IMR-90 (cell line): ENCODE measurements at regions not wholly inside any gene's neighbourhood (a gene's known extent, or its start where the extent isn't known, plus 50 kb on each side); places are given as distances from the start of the nearest gene placed in this dataset.

Source experiments
- ATAC-seq: fragments of 200-7000 bp; cut with Tn5 transposase; 2 replicates; pipeline ENCODE4 v1.9.1; 2020; ENCODE audit warnings: low read depth, mild to moderate bottlenecking, moderate library complexity
- BruUV-seq: library from RNA; stranded (reverse); fragments of 400-500 nt; replicated peaks from 2 replicates; lab custom pipeline; 2021; lab: Mats Ljungman, UMichigan
- CTCF ChIA-PET: fragments of 300-600 bp; formaldehyde crosslinking; extraction: SDS; loops from one replicate; lab custom pipeline; 2021; ENCODE audit warnings: antibody characterized with exemption; lab: Yijun Ruan, JAX
- POLR2A ChIA-PET: fragments of 300-600 bp; sonication (Branson Sonifier 250); formaldehyde crosslinking; loops from one replicate; lab custom pipeline; 2022; ENCODE audit warnings: antibody characterized with exemption; ENCODE audit not compliant: unreplicated experiment; lab: Charles Lee
- DNase-seq: peaks from one replicate; pipeline ENCODE4 v3.0.0; 2013
- H2AFZ ChIP-seq: replicated peaks from 2 replicates; pipeline ENCODE3; 2013; ENCODE audit warnings: low read length, mild to moderate bottlenecking; ENCODE audit not compliant: poor library complexity
- H2AK5ac ChIP-seq: 2 replicates; pipeline ENCODE4 v1.6.1; 2013; ENCODE audit warnings: low read depth, low read length, inconsistent platforms
- H2AK9ac ChIP-seq: replicated peaks from 2 replicates; pipeline ENCODE3; 2013; ENCODE audit warnings: mild to moderate bottlenecking, low read depth, low read length, moderate library complexity; ENCODE audit not compliant: poor library complexity
- H2BK120ac ChIP-seq: 2 replicates; pipeline ENCODE4 v1.6.1; 2013; ENCODE audit warnings: low read depth, low read length, inconsistent platforms
- H2BK15ac ChIP-seq: 3 replicates; pipeline ENCODE4 v1.6.1; 2013; ENCODE audit warnings: low read depth, low read length, inconsistent platforms
- H2BK20ac ChIP-seq: 2 replicates; pipeline ENCODE4 v1.6.1; 2013; ENCODE audit warnings: low read depth, mild to moderate bottlenecking, inconsistent platforms, low read length, moderate library complexity
- H2BK5ac ChIP-seq: 2 replicates; pipeline ENCODE4 v1.6.1; 2013; ENCODE audit warnings: mild to moderate bottlenecking, low read depth, low read length, inconsistent platforms; ENCODE audit not compliant: poor library complexity, severe bottlenecking
- H3K14ac ChIP-seq: replicated peaks from 2 replicates; pipeline ENCODE4 v1.6.1; 2013; ENCODE audit warnings: low read depth, low read length, inconsistent platforms
- H3K18ac ChIP-seq: 2 replicates; pipeline ENCODE4 v1.6.1; 2013; ENCODE audit warnings: low read depth, low read length, control low read depth
- H3K23ac ChIP-seq: 2 replicates; pipeline ENCODE4 v1.6.1; 2013; ENCODE audit warnings: low read depth, low read length, inconsistent platforms
- H3K27ac ChIP-seq: 2 replicates; pipeline ENCODE4 v1.5.1; 2013; ENCODE audit warnings: mild to moderate bottlenecking, control low read depth, low read length; ENCODE audit not compliant: insufficient read depth
- H3K27me3 ChIP-seq: 2 replicates; pipeline ENCODE4 v1.6.1; 2013; ENCODE audit warnings: low read length; ENCODE audit not compliant: control insufficient read depth, insufficient read depth
- H3K36me3 ChIP-seq: 2 replicates; pipeline ENCODE4 v1.6.1; 2013; ENCODE audit warnings: low read length, mixed read lengths; ENCODE audit not compliant: control insufficient read depth, insufficient read depth
- H3K4ac ChIP-seq: 2 replicates; pipeline ENCODE4 v1.6.1; 2013; ENCODE audit warnings: low read depth, low read length, inconsistent platforms
- H3K4me1 ChIP-seq: 2 replicates; pipeline ENCODE4 v1.6.1; 2013; ENCODE audit warnings: low read length, mixed read lengths; ENCODE audit not compliant: control insufficient read depth, insufficient read depth
- H3K4me2 ChIP-seq: 2 replicates; pipeline ENCODE4 v1.6.1; 2013; ENCODE audit warnings: low read depth, mild to moderate bottlenecking, control low read depth, low read length, moderate library complexity
- H3K4me3 ChIP-seq: 2 replicates; pipeline ENCODE4 v1.5.1; 2013; ENCODE audit warnings: low read depth, mild to moderate bottlenecking, control low read depth, low read length, moderate library complexity; ENCODE audit not compliant: insufficient read depth
- H3K56ac ChIP-seq: 2 replicates; pipeline ENCODE4 v1.6.1; 2013; ENCODE audit warnings: low read length, inconsistent platforms; ENCODE audit not compliant: insufficient read depth; ENCODE audit errors: extremely low read depth
- H3K79me1 ChIP-seq, 2 experiments: 2 replicates each; pipeline ENCODE4 v1.6.1; 2013; ENCODE audit warnings: low read length in 2 of 2, inconsistent platforms in 1 of 2, low read depth in 1 of 2
- H3K9ac ChIP-seq: 2 replicates; pipeline ENCODE4 v1.6.1; 2013; ENCODE audit warnings: low read depth, low read length, control low read depth
- H3K9me1 ChIP-seq: 2 replicates; pipeline ENCODE4 v1.6.1; 2013; ENCODE audit warnings: low read length, inconsistent platforms; ENCODE audit not compliant: insufficient read depth
- H3K9me3 ChIP-seq: 2 replicates; pipeline ENCODE4 v1.6.1; 2013; ENCODE audit warnings: low read length; ENCODE audit not compliant: control insufficient read depth, insufficient read depth
- H4K20me1 ChIP-seq: 2 replicates; pipeline ENCODE4 v1.6.1; 2013; ENCODE audit warnings: low read length, inconsistent platforms; ENCODE audit not compliant: insufficient read depth
- H4K5ac ChIP-seq: 2 replicates; pipeline ENCODE4 v1.6.1; 2013; ENCODE audit warnings: mild to moderate bottlenecking, low read depth, low read length, control low read depth
- H4K8ac ChIP-seq, 2 experiments: 2 replicates each; pipeline ENCODE4 v1.6.1; 2013; ENCODE audit warnings: low read depth in 2 of 2, low read length in 2 of 2, control low read depth in 1 of 2, inconsistent platforms in 1 of 2
- H4K91ac ChIP-seq: 2 replicates; pipeline ENCODE4 v1.6.1; 2013; ENCODE audit warnings: low read depth, low read length, inconsistent platforms; ENCODE audit not compliant: insufficient read depth
- BHLHE40 ChIP-seq: fragments of 150-350 bp; IDR thresholded peaks from 2 replicates; pipeline ENCODE4 v1.6.1; 2016; ENCODE audit warnings: mild to moderate bottlenecking, low read depth, low read length
- CEBPB ChIP-seq: IDR thresholded peaks from 2 replicates; pipeline ENCODE4 v1.6.1; 2012; ENCODE audit warnings: low read depth, low read length, improper control_type of control experiment
- CHD1 ChIP-seq: IDR thresholded peaks from 2 replicates; pipeline ENCODE4 v1.6.1; 2012; ENCODE audit warnings: low read depth, low read length, improper control_type of control experiment
- ELK1 ChIP-seq: fragments of 150-350 bp; IDR thresholded peaks from 2 replicates; pipeline ENCODE4 v1.6.1; 2016; ENCODE audit warnings: low read depth, mild to moderate bottlenecking, low read length, moderate library complexity, borderline replicate concordance
- FOS ChIP-seq: fragments of 150-350 bp; IDR thresholded peaks from 2 replicates; pipeline ENCODE4 v1.6.1; 2016; ENCODE audit warnings: low read depth, low read length
- MAFK ChIP-seq: IDR thresholded peaks from 2 replicates; pipeline ENCODE4 v1.6.1; 2012; ENCODE audit warnings: low read depth, low read length, improper control_type of control experiment
- MAZ ChIP-seq: IDR thresholded peaks from 2 replicates; pipeline ENCODE4 v1.6.1; 2012; ENCODE audit warnings: low read depth, mild to moderate bottlenecking, low read length, improper control_type of control experiment, moderate library complexity, borderline replicate concordance
- MXI1 ChIP-seq: IDR thresholded peaks from 2 replicates; pipeline ENCODE4 v1.6.1; 2012; ENCODE audit warnings: low read depth, mild to moderate bottlenecking, low read length, moderate library complexity, borderline replicate concordance
- NFE2L2 ChIP-seq: fragments of 150-350 bp; IDR thresholded peaks from 2 replicates; pipeline ENCODE4 v1.6.1; 2016; ENCODE audit warnings: low read depth, mild to moderate bottlenecking, low read length
- POLR2A ChIP-seq: IDR thresholded peaks from 2 replicates; pipeline ENCODE4 v1.6.1; 2012; ENCODE audit warnings: mild to moderate bottlenecking, low read depth, low read length
- RAD21 ChIP-seq: IDR thresholded peaks from 2 replicates; pipeline ENCODE4 v1.6.1; 2012; ENCODE audit warnings: low read length, improper control_type of control experiment
- RCOR1 ChIP-seq: IDR thresholded peaks from 2 replicates; pipeline ENCODE4 v1.6.1; 2012; ENCODE audit warnings: mild to moderate bottlenecking, low read length, improper control_type of control experiment; ENCODE audit not compliant: insufficient replicate concordance
- RFX5 ChIP-seq: IDR thresholded peaks from 2 replicates; pipeline ENCODE4 v1.8.0; 2012; ENCODE audit warnings: low read depth, mild to moderate bottlenecking, low read length, moderate library complexity
- SMC3 ChIP-seq: fragments of 150-350 bp; IDR thresholded peaks from 2 replicates; pipeline ENCODE4 v1.6.1; 2016; ENCODE audit warnings: low read depth, mild to moderate bottlenecking, antibody characterized with exemption, low read length, moderate library complexity
- USF2 ChIP-seq: fragments of 150-350 bp; IDR thresholded peaks from 2 replicates; pipeline ENCODE4 v1.6.1; 2017; ENCODE audit warnings: mild to moderate bottlenecking, antibody characterized with exemption, low read length, low read depth
- WGBS, 2 experiments: methylation state at CpG; one replicate each; pipeline versions ENCODE4 v1.1.5 to v1.1.7; 2013; ENCODE audit warnings: missing lambda C conversion rate in 2 of 2; ENCODE audit not compliant: insufficient read length in 1 of 2; ENCODE audit errors: extremely low coverage in 2 of 2; 5-methylcytosine and 5-hydroxymethylcytosine counted together
- dilution Hi-C: fragments of 300-500 bp; cut with HindIII; formaldehyde crosslinking; loops from one replicate; pipeline ENCODE4 v1.14.3; 2018; ENCODE audit warnings: low sequenced_read_pairs; ENCODE audit not compliant: unreplicated experiment
- in situ Hi-C: fragments of 300-500 bp; cut with MboI; formaldehyde crosslinking; loops from 3 replicates; pipeline ENCODE4 v1.14.3; 2019; ENCODE audit warnings: low sequenced_read_pairs, inconsistent platforms, mixed read lengths
- intact Hi-C: fragments of 100-400 bp; cut with micrococcal nuclease; formaldehyde crosslinking; loops from 2 replicates; pipeline ENCODE4 v1.10.0; 2022
- TF ChIP-seq, protein P1 (sequence below): conservative IDR thresholded peaks from 2 replicates; pipeline ENCODE4 v1.5.1; 2012; ENCODE audit warnings: mild to moderate bottlenecking, low read depth, low read length, improper control_type of control experiment

- Histone ChIP-seq H4K8ac (no peak overlapping the region), H2BK15ac (no peak overlapping the region), H3K4ac (no peak overlapping the region), H3K9ac (no peak overlapping the region), H2BK20ac (no peak overlapping the region), H2BK120ac (no peak overlapping the region), H3K23ac (no peak overlapping the region), H3K4me2 (no peak overlapping the region), H2AFZ (no peak overlapping the region), H3K27me3 (no peaks in the 10 kb centered on the region), H3K36me3 (no peaks in the 10 kb centered on the region), H3K14ac (no peak overlapping the region), H3K18ac (no peak overlapping the region), H4K91ac (no peak overlapping the region), H3K79me1 (no peaks in the 10 kb centered on the region), H3K27ac (no peak overlapping the region), H4K5ac (no peak overlapping the region), H2BK5ac (no peak overlapping the region), H3K56ac (no peak overlapping the region), H3K4me3 (no peak overlapping the region), H2AK5ac (no peak overlapping the region), H4K20me1 (no peaks in the 10 kb centered on the region), H3K4me1 (peaks cover 4% of the 10 kb centered on the region; the same call in 1 of the 2 replicates), H2AK9ac (no peak overlapping the region), H3K9me3 (no peaks in the 10 kb centered on the region), H3K9me1 (peaks cover 7% of the 10 kb centered on the region)
- dilution Hi-C loops (no loop called here), in situ Hi-C loops (no loop called here), intact Hi-C loops (no loop called here)
- TF ChIP-seq RFX5 (no peak), USF2 (no peak), RAD21 (no peak), FOS (no peak), POLR2A (no peak), CEBPB (no peak), BHLHE40 (no peak), NFE2L2 (no peak), SMC3 (no peak), CHD1 (no peak), MAZ (no peak), MAFK (no peak), MXI1 (no peak), RCOR1 (no peak), ELK1 (no peak)
- TF ChIP-seq, protein P1, sequence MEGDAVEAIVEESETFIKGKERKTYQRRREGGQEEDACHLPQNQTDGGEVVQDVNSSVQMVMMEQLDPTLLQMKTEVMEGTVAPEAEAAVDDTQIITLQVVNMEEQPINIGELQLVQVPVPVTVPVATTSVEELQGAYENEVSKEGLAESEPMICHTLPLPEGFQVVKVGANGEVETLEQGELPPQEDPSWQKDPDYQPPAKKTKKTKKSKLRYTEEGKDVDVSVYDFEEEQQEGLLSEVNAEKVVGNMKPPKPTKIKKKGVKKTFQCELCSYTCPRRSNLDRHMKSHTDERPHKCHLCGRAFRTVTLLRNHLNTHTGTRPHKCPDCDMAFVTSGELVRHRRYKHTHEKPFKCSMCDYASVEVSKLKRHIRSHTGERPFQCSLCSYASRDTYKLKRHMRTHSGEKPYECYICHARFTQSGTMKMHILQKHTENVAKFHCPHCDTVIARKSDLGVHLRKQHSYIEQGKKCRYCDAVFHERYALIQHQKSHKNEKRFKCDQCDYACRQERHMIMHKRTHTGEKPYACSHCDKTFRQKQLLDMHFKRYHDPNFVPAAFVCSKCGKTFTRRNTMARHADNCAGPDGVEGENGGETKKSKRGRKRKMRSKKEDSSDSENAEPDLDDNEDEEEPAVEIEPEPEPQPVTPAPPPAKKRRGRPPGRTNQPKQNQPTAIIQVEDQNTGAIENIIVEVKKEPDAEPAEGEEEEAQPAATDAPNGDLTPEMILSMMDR: no peak
- ChIA-PET POLR2A (no interaction called here), CTCF (no interaction called here)
- 75% methylated on average over 2 of the region's 7 CpGs; no CpG with 5 or more reads in 1 of the 2 experiments for WGBS, 2 experiments
- BruUV-seq: no TSS peak
- DNase-seq (no peak), ATAC-seq (no peak)
Measured at GRCh38 chr1:56363007-56363770, 216.2 kb downstream of the PLPP3 start.
